Naive thymus-derived CD4-positive, alpha-beta T cell (primary cell): ENCODE measurements at regions not wholly inside any gene's neighbourhood (a gene's known extent, or its start where the extent isn't known, plus 50 kb on each side); places are given as distances from the start of the nearest gene placed in this dataset.

Experiments used
- ATAC-seq: fragments of 150-1000 bp; cut with Tn5 transposase; 2 replicates; pipeline ENCODE4 v1.10.0; 2021; ENCODE audit warnings: mild to moderate bottlenecking, moderate library complexity
- CTCF ChIA-PET: fragments of 350-600 bp; sonication (Branson Sonifier 250); formaldehyde crosslinking; loops from one replicate; lab custom pipeline; 2021; ENCODE audit warnings: antibody characterized with exemption; lab: Charles Lee
- POLR2A ChIA-PET: fragments of 350-600 bp; sonication (Branson Sonifier 250); formaldehyde crosslinking; loops from one replicate; lab custom pipeline; 2021; ENCODE audit warnings: antibody characterized with exemption, inconsistent platforms; lab: Charles Lee
- DNase-seq, 9 donors: peaks; one replicate each; pipeline versions ENCODE4 v3.0.0 to v3.0.0-alpha.2; 2020 to 2022; ENCODE audit warnings: mixed read lengths in 1 of 9
- H3K27ac ChIP-seq: one replicate; pipeline ENCODE4 v1.7.0; 2013; ENCODE audit warnings: mild to moderate bottlenecking, low read depth, low read length, moderate library complexity
- H3K27me3 ChIP-seq, 2 donors: one replicate each; pipeline ENCODE4 v1.7.0; 2013; ENCODE audit warnings: low read length in 2 of 2, mild to moderate bottlenecking in 2 of 2, moderate library complexity in 2 of 2; ENCODE audit not compliant: control insufficient read depth in 2 of 2, insufficient read depth in 2 of 2
- H3K36me3 ChIP-seq, 3 experiments: 1 replicate in 2 of 3; 2 replicates in 1 of 3; pipeline ENCODE4 v1.7.0; 2013; ENCODE audit warnings: low read length in 3 of 3, mild to moderate bottlenecking in 3 of 3, moderate library complexity in 1 of 3; ENCODE audit not compliant: insufficient read depth in 3 of 3, control insufficient read depth in 2 of 3
- H3K4me1 ChIP-seq, 2 donors: one replicate each; pipeline ENCODE4 v1.7.0; 2013; ENCODE audit warnings: low read length in 2 of 2, mild to moderate bottlenecking in 2 of 2, moderate library complexity in 1 of 2; ENCODE audit not compliant: control insufficient read depth in 2 of 2, insufficient read depth in 2 of 2
- H3K4me3 ChIP-seq: 2 replicates; pipeline ENCODE4 v1.7.0; 2013; ENCODE audit warnings: mild to moderate bottlenecking, low read length
- H3K9me3 ChIP-seq, 3 experiments: 1 replicate in 2 of 3; 2 replicates in 1 of 3; pipeline ENCODE4 v1.7.0; 2013; ENCODE audit warnings: low read length in 3 of 3; ENCODE audit not compliant: control insufficient read depth in 2 of 3
- H3K27ac Mint-ChIP-seq, 9 donors: one replicate each; pipeline ENCODE4 v1.8.0; 2020 to 2022; ENCODE audit warnings: mixed read lengths in 9 of 9, mild to moderate bottlenecking in 8 of 9, moderate library complexity in 5 of 9, inconsistent platforms in 2 of 9
- H3K27me3 Mint-ChIP-seq, 5 donors: one replicate each; pipeline ENCODE4 v1.8.0; 2021 to 2022; ENCODE audit warnings: mixed read lengths in 5 of 5, mild to moderate bottlenecking in 1 of 5
- H3K36me3 Mint-ChIP-seq, 5 donors: one replicate each; pipeline ENCODE4 v1.8.0; 2020 to 2022; ENCODE audit warnings: mixed read lengths in 5 of 5, mild to moderate bottlenecking in 3 of 5, inconsistent platforms in 1 of 5
- H3K4me1 Mint-ChIP-seq, 7 donors: one replicate each; pipeline ENCODE4 v1.8.0; 2020 to 2022; ENCODE audit warnings: mixed read lengths in 7 of 7, mild to moderate bottlenecking in 3 of 7, inconsistent platforms in 1 of 7
- H3K4me3 Mint-ChIP-seq, 10 donors: one replicate each; pipeline ENCODE4 v1.8.0; 2020 to 2022; ENCODE audit warnings: mild to moderate bottlenecking in 10 of 10, mixed read lengths in 10 of 10, moderate library complexity in 6 of 10, inconsistent platforms in 2 of 10
- H3K9me3 Mint-ChIP-seq, 11 donors: one replicate each; pipeline ENCODE4 v1.8.0; 2020 to 2022; ENCODE audit warnings: mixed read lengths in 11 of 11, mild to moderate bottlenecking in 4 of 11, inconsistent platforms in 1 of 11, moderate library complexity in 1 of 11
- intact Hi-C, 2 donors: fragments of 100-400 bp; cut with micrococcal nuclease; formaldehyde crosslinking; loops; one replicate each; pipeline ENCODE4 v1.15.1; 2023

DNA sequence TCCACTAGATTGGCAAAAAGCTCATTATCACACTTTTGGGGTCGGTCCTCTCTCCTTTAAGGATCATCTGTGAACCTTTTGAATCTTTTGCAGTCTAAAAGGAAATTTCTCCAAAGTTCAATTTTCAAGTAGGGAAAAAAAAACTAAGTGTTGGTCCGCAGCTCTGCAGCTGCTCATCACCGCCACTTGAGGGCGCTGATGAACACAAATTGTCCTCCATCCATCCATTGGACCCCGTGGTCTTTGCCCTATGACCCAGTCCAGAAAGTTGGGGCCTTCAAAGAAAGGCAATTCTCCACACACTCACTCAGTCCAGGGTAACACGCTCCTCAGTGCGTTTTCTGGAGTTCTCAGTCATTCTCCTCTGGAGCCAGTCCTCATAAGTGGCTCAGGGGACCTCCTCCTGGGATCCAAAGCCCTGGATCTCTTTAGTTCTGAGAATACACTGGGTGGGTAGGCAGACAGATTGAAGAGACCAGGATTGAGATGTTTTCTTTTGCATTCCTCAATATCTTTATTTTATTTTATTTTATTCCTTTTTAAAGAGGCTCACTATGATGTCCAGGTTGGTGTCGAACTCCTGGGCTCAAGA is 63.6 kb upstream of the SLC28A3 start:
- H3K4me1 Mint-ChIP-seq = peaks cover 0 to 2% (median 0%) of the 10 kb centered on the region in 7 donors
- POLR2A ChIA-PET = no interaction called here
- no peaks in the 10 kb centered on the region for H3K27me3 ChIP-seq
- H3K4me1 ChIP-seq = no peaks in the 10 kb centered on the region
- H3K36me3 Mint-ChIP-seq = no peaks in the 10 kb centered on the region
- peaks cover 0 to 4% (median 0%) of the 10 kb centered on the region in 5 donors for H3K27me3 Mint-ChIP-seq
- no peaks in the 10 kb centered on the region for H3K36me3 ChIP-seq
- no peak overlapping the region for H3K4me3 Mint-ChIP-seq
- no peak overlapping the region for H3K4me3 ChIP-seq
- no peaks in the 10 kb centered on the region for H3K9me3 Mint-ChIP-seq
- H3K27ac ChIP-seq = no peak overlapping the region
- ATAC-seq (no peak), DNase-seq (no peak)
- CTCF ChIA-PET = no interaction called here
- intact Hi-C loops = no loop called here
- H3K27ac Mint-ChIP-seq = no peak overlapping the region
- no peaks in the 10 kb centered on the region for H3K9me3 ChIP-seq

DNA sequence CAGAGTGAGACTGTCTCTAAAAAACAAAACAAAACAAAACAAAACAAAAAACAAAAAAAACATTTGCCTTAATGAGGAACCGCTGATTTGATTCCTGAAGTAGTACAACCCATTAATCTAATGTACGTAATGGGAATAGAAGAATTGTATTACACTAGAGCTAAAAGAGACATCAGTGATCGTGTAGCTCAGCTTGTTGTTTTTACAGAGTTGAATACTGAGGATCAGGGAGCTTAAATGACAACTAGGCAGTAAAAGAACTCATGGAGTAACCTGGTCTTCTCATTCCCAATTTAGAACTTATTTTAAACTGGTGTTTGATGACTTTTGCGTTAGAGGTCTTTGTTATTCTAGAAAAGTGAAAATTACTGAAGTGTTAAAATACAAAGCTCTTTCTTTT is 65.1 kb upstream of the SLC28A3 start:
- Mint-ChIP-seq H3K4me3 (no peak overlapping the region), H3K27ac (no peak overlapping the region), H3K9me3 (peaks cover 0 to 2% (median 0%) of the 10 kb centered on the region in 11 donors), H3K36me3 (no peaks in the 10 kb centered on the region), H3K4me1 (peaks cover 0 to 2% (median 0%) of the 10 kb centered on the region in 7 donors), H3K27me3 (peaks cover 0 to 4% (median 0%) of the 10 kb centered on the region in 5 donors)
- Histone ChIP-seq H3K27me3 (no peaks in the 10 kb centered on the region), H3K4me1 (no peaks in the 10 kb centered on the region), H3K9me3 (no peaks in the 10 kb centered on the region), H3K27ac (no peak overlapping the region), H3K36me3 (no peaks in the 10 kb centered on the region), H3K4me3 (no peak overlapping the region)
- intact Hi-C loops = no loop called here
- ChIA-PET CTCF (no interaction called here), POLR2A (no interaction called here)
- ATAC-seq (no peak), DNase-seq (no peak)

DNA sequence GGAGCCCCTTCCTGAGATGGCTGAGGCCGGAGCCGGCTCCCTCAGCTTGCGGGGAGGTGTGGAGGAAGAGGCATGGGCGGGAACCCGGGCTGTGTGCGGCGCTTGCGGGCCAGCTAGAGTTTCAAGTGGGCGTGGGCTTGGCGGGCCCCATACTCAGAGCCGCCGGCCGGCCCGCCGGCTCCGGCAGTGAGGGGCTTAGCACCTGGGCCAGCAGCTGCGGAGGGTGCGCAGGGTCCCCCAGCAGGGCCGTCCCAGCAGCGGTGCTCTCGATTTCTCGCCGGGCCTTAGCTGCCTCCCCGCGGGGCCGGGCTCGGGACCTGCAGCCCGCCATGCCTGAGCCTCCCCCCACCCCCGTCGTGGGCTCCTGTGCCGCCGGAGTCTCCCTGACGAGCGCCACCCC is 67.9 kb upstream of the SLC28A3 start:
- Mint-ChIP-seq H3K36me3 (no peaks in the 10 kb centered on the region), H3K27ac (no peak overlapping the region), H3K4me1 (peaks cover 0 to 2% (median 0%) of the 10 kb centered on the region in 7 donors), H3K9me3 (peaks cover 0 to 2% (median 0%) of the 10 kb centered on the region in 11 donors), H3K27me3 (peaks cover 0 to 4% (median 0%) of the 10 kb centered on the region in 5 donors), H3K4me3 (no peak overlapping the region)
- no peak for DNase-seq
- ChIA-PET POLR2A (interaction anchor here (0.7 kb wide), 1 partner anchor 770 kb away, joined by 4 read pairs; no protein-coding TSS in a partner anchor), CTCF (interaction anchor here (0.6 kb wide), 1 partner anchor 29 kb away, joined by 3 read pairs; no protein-coding TSS in a partner anchor)
- no peaks in the 10 kb centered on the region for H3K36me3 ChIP-seq
- H3K4me3 ChIP-seq = no peak overlapping the region
- no peaks in the 10 kb centered on the region for H3K9me3 ChIP-seq
- no peak for ATAC-seq
- H3K27ac ChIP-seq = no peak overlapping the region
- H3K27me3 ChIP-seq = no peaks in the 10 kb centered on the region
- no peaks in the 10 kb centered on the region for H3K4me1 ChIP-seq
- intact Hi-C loops = no loop called here

DNA sequence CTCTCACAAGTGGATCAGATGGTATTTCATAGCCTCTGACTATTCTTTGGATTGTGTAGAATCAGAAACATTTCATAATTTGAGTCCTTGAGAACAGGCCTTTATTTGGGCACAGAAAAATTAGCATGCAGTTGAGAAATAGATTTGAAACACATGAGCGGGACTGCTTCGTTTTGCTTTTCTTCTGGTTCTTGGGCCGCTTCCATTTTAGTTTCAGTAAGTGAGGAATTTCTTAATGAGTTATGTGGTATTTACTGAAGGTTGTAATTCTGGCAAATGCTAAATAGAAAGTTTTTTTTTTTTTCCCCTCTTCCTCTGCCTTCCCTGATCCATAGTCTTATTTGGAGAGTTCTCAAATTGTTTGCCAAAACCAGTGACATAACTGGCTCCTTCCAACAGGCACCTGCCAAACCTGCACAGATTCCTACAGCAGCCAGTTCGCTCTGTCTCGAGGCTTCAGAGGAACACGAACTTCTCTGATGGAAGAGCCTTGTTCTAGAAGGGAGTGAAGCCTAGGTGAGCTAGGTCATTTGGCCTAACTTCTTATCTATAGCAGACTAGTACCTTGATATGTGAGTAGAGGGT is 71.2 kb upstream of the SLC28A3 start:
- Mint-ChIP-seq H3K9me3 (peaks cover 0 to 2% (median 0%) of the 10 kb centered on the region in 11 donors), H3K27ac (no peak overlapping the region), H3K4me3 (no peak overlapping the region), H3K36me3 (no peaks in the 10 kb centered on the region), H3K4me1 (no peaks in the 10 kb centered on the region), H3K27me3 (no peaks in the 10 kb centered on the region)
- DNase-seq (no peak), ATAC-seq (no peak)
- H3K4me3 ChIP-seq = no peak overlapping the region
- ChIA-PET CTCF (no interaction called here), POLR2A (no interaction called here)
- intact Hi-C loops = no loop called here
- no peaks in the 10 kb centered on the region for H3K4me1 ChIP-seq
- H3K36me3 ChIP-seq = no peaks in the 10 kb centered on the region
- no peak overlapping the region for H3K27ac ChIP-seq
- H3K27me3 ChIP-seq = no peaks in the 10 kb centered on the region
- no peaks in the 10 kb centered on the region for H3K9me3 ChIP-seq

DNA sequence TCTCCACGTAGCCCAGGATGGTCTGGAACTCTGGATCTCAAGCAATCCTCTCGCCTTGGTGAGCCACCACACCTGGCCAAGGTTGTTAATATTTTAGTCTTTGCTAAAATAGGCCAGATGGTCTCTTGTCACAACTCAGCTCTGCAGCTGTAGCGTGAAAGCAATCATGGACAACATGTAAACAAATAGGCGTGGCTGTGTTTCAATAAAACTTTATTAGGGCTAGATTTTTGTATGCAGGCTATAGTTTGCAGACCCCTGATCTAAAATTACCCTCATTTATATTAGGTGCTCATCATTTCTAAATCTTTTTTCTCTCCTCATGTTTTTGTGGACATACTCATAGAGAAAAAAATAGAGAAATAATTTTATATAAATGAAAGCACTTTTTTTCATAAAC is 72.1 kb upstream of the SLC28A3 start:
- H3K27me3 Mint-ChIP-seq = peaks cover 0 to 6% (median 3%) of the 10 kb centered on the region in 5 donors
- Histone ChIP-seq H3K4me1 (no peaks in the 10 kb centered on the region), H3K9me3 (no peaks in the 10 kb centered on the region), H3K36me3 (no peaks in the 10 kb centered on the region), H3K27ac (no peak overlapping the region), H3K27me3 (no peaks in the 10 kb centered on the region), H3K4me3 (no peak overlapping the region)
- ATAC-seq (no peak), DNase-seq (no peak)
- H3K27ac Mint-ChIP-seq = no peak overlapping the region
- H3K4me3 Mint-ChIP-seq = no peak overlapping the region
- CTCF ChIA-PET = interaction anchor here (0.6 kb wide), 1 partner anchor 98 kb away, joined by 3 read pairs; no protein-coding TSS in a partner anchor
- POLR2A ChIA-PET = no interaction called here
- H3K4me1 Mint-ChIP-seq = no peaks in the 10 kb centered on the region
- intact Hi-C loops = no loop called here
- H3K9me3 Mint-ChIP-seq = peaks cover 0 to 2% (median 0%) of the 10 kb centered on the region in 11 donors
- H3K36me3 Mint-ChIP-seq = no peaks in the 10 kb centered on the region

DNA sequence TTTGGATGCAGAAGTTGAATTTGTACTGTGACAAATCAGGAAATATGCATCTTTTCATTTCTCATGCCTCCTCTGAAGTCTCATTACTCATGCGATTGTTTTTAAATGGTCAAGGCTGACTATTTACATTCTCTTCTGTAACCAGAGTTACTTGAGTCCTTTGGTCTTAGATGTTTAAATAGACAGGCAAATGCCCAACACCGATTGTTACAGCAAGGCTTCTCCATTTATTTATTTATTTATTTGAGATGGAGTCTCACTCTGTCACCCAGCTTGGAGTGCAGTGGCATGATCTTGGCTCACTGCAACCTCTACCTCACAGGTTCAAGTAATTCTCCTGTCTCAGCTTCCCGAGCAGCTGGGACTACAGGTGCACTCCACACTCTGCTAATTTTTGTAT is 72.7 kb upstream of the SLC28A3 start:
- peaks cover 0 to 2% (median 0%) of the 10 kb centered on the region in 11 donors for H3K9me3 Mint-ChIP-seq
- ATAC-seq = no peak
- ChIA-PET POLR2A (no interaction called here), CTCF (interaction anchor here (0.7 kb wide), 1 partner anchor 11 kb away, joined by 3 read pairs; no protein-coding TSS in a partner anchor)
- peaks cover 0 to 8% (median 6%) of the 10 kb centered on the region in 5 donors for H3K27me3 Mint-ChIP-seq
- no peak overlapping the region for H3K4me3 ChIP-seq
- H3K36me3 Mint-ChIP-seq = no peaks in the 10 kb centered on the region
- H3K27me3 ChIP-seq = no peaks in the 10 kb centered on the region
- no peaks in the 10 kb centered on the region for H3K4me1 ChIP-seq
- no peaks in the 10 kb centered on the region for H3K9me3 ChIP-seq
- H3K27ac Mint-ChIP-seq = no peak overlapping the region
- no peak overlapping the region for H3K4me3 Mint-ChIP-seq
- no peaks in the 10 kb centered on the region for H3K36me3 ChIP-seq
- intact Hi-C loops = no loop called here
- H3K4me1 Mint-ChIP-seq = no peaks in the 10 kb centered on the region
- DNase-seq = no peak
- no peak overlapping the region for H3K27ac ChIP-seq
